A549 (cell line): ENCODE measurements at regions not wholly inside any gene's neighbourhood (a gene's known extent, or its start where the extent isn't known, plus 50 kb on each side); places are given as distances from the start of the nearest gene placed in this dataset.

Source experiments
- ATAC-seq, 2 experiments: fragments of 200-7000 bp in 1 of 2; fragments of >200 bp in 1 of 2; cut with Nextera tagmentation in 1 of 2; cut with Tn5 transposase in 1 of 2; 3 replicates each; pipeline versions ENCODE4 v1.8.0 to v1.9.1; 2018 to 2020; ENCODE audit warnings: mild to moderate bottlenecking in 1 of 2, moderate library complexity in 1 of 2
- CTCF ChIA-PET: fragments of 300-600 bp; sonication (Branson Sonifier 250); formaldehyde crosslinking; extraction: SDS; loops from one replicate; lab custom pipeline; 2021; ENCODE audit warnings: antibody characterized with exemption, inconsistent platforms; lab: Yijun Ruan, JAX
- POLR2A ChIA-PET: fragments of 350-600 bp; formaldehyde crosslinking; extraction: SDS; loops from one replicate; lab custom pipeline; 2021; ENCODE audit warnings: antibody characterized with exemption, inconsistent platforms; lab: Yijun Ruan, JAX
- DNase-seq, 2 experiments: peaks; one replicate each; pipeline versions ENCODE4 v3.0.0 to v3.0.0-alpha.2; 2011 to 2016; ENCODE audit warnings: low read depth in 1 of 2, low spot score in 1 of 2
- FAIRE-seq: peaks from 2 replicates; lab custom pipeline; 2011; peaks lifted over from hg19 to GRCh38; lab: Jason Lieb, UNC
- H3K27ac ChIP-seq, 2 experiments: fragments of >200 bp; sonication (Bioruptor Twin); formaldehyde crosslinking; 3 replicates each; pipeline ENCODE4 v1.5.1; 2016 to 2017
- H3K4me1 ChIP-seq: fragments of >200 bp; sonication (Bioruptor Twin); formaldehyde crosslinking; 3 replicates; pipeline ENCODE4 v1.6.1; 2016
- H3K4me2 ChIP-seq: fragments of >200 bp; sonication (Bioruptor Twin); formaldehyde crosslinking; 3 replicates; pipeline ENCODE4 v1.6.1; 2016
- H3K4me3 ChIP-seq: fragments of >200 bp; sonication (Bioruptor Twin); formaldehyde crosslinking; 3 replicates; pipeline ENCODE4 v1.5.1; 2016
- H3K9me3 ChIP-seq: fragments of >200 bp; sonication (Bioruptor Twin); formaldehyde crosslinking; 3 replicates; pipeline ENCODE4 v1.6.1; 2016
- BCL3 ChIP-seq: fragments of >200 bp; sonication (Bioruptor Twin); formaldehyde crosslinking; IDR thresholded peaks from 3 replicates; pipeline ENCODE4 v1.6.1; 2016
- E2F6 ChIP-seq: IDR thresholded peaks from 2 replicates; pipeline ENCODE4 v1.6.1; 2012; ENCODE audit warnings: low read depth, borderline replicate concordance
- ESRRA ChIP-seq: fragments of 150-350 bp; IDR thresholded peaks from 2 replicates; pipeline ENCODE4 v1.6.1; 2014; ENCODE audit warnings: mild to moderate bottlenecking, low read length, borderline replicate concordance
- GATA3 ChIP-seq: IDR thresholded peaks from 2 replicates; pipeline ENCODE4 v1.6.1; 2012; ENCODE audit warnings: borderline replicate concordance
- HEYL ChIP-seq: fragments of 250-450 bp; sonication (Bioruptor Pico); IDR thresholded peaks from 2 replicates; pipeline ENCODE4 v1.8.0; 2021; ENCODE audit warnings: mild to moderate bottlenecking, moderate library complexity
- HOXB13 ChIP-seq: fragments of 250-450 bp; sonication (Bioruptor Pico); IDR thresholded peaks from 2 replicates; pipeline ENCODE4 v1.5.0; 2020; ENCODE audit warnings: low read depth, mild to moderate bottlenecking, moderate library complexity
- HOXB5 ChIP-seq: fragments of 250-450 bp; sonication (Bioruptor Pico); IDR thresholded peaks from 2 replicates; pipeline ENCODE4 v1.5.0; 2020; ENCODE audit warnings: mild to moderate bottlenecking, moderate library complexity
- KDM5A ChIP-seq: fragments of 200-600 bp; sonication (generic); IDR thresholded peaks from 2 replicates; pipeline ENCODE4 v1.6.1; 2016; ENCODE audit warnings: antibody characterized with exemption, mild to moderate bottlenecking
- MAFK ChIP-seq: fragments of 450-650 bp; IDR thresholded peaks from 2 replicates; pipeline ENCODE4 v1.6.1; 2014; ENCODE audit not compliant: partially characterized antibody
- MAX ChIP-seq: IDR thresholded peaks from 2 replicates; pipeline ENCODE4 v1.6.1; 2012
- PBX3 ChIP-seq: IDR thresholded peaks from 2 replicates; pipeline ENCODE4 v1.6.1; 2012
- POLR2A ChIP-seq: IDR thresholded peaks from 2 replicates; pipeline ENCODE4 v1.6.1; 2012; ENCODE audit warnings: mild to moderate bottlenecking, low read length
- REST ChIP-seq: fragments of 200-600 bp; sonication (generic); IDR thresholded peaks from 2 replicates; pipeline ENCODE4 v1.6.1; 2016; ENCODE audit warnings: antibody characterized with exemption, mild to moderate bottlenecking, moderate library complexity
- RFX5 ChIP-seq: fragments of 450-650 bp; IDR thresholded peaks from 2 replicates; pipeline ENCODE4 v1.7.1; 2014; ENCODE audit warnings: antibody characterized with exemption, mild to moderate bottlenecking, moderate library complexity
- RNF2 ChIP-seq: fragments of 200-600 bp; sonication (generic); IDR thresholded peaks from 2 replicates; pipeline ENCODE4 v1.6.1; 2016; ENCODE audit warnings: low read depth, mild to moderate bottlenecking, antibody characterized with exemption, moderate library complexity, borderline replicate concordance
- TP53 ChIP-seq: fragments of 250-450 bp; sonication (Bioruptor Pico); IDR thresholded peaks from 2 replicates; pipeline ENCODE4 v1.5.0; 2021; ENCODE audit warnings: mild to moderate bottlenecking, moderate library complexity
- ZC3H11A ChIP-seq: fragments of 450-650 bp; IDR thresholded peaks from 2 replicates; pipeline ENCODE4 v1.6.1; 2014; ENCODE audit warnings: antibody characterized with exemption, mild to moderate bottlenecking
- ZSCAN20 ChIP-seq: fragments of 250-450 bp; sonication (Bioruptor Pico); IDR thresholded peaks from 2 replicates; pipeline ENCODE4 v1.8.0; 2022; ENCODE audit warnings: mild to moderate bottlenecking, moderate library complexity
- WGBS: methylation state at CpG from one replicate; pipeline ENCODE4 v1.1.6; 2017; ENCODE audit errors: missing lambda C conversion rate; 5-methylcytosine and 5-hydroxymethylcytosine counted together

GRCh38 chr1:203944651-203945404 lies 83.4 kb downstream of the SNRPE start:
- Histone ChIP-seq H3K4me2 (no peak overlapping the region), H3K4me3 (no peak overlapping the region), H3K9me3 (no peaks in the 10 kb centered on the region), H3K4me1 (no peaks in the 10 kb centered on the region), H3K27ac (no peak overlapping the region)
- FAIRE-seq (no peak), DNase-seq (no peak), ATAC-seq (no peak)
- ChIA-PET POLR2A (no interaction called here), CTCF (interaction anchor here (0.8 to 1.9 kb wide), 8 partner anchors 8 to 185 kb away, joined by 3 to 5 read pairs (median 3); no protein-coding TSS in a partner anchor)
- no peak for TF ChIP-seq HOXB5 (CRISPR knock-in tag)
- TF ChIP-seq ESRRA: no peak
- TF ChIP-seq POLR2A: no peak
- TF ChIP-seq REST: no peak
- TF ChIP-seq KDM5A: no peak
- TF ChIP-seq MAX: no peak
- TF ChIP-seq BCL3: no peak
- TF ChIP-seq ZC3H11A: no peak
- no peak for TF ChIP-seq E2F6
- TF ChIP-seq HOXB13 (CRISPR knock-in tag): no peak
- TF ChIP-seq PBX3: no peak
- no peak for TF ChIP-seq GATA3
- WGBS: 75% methylated on average over 4 of the region's 4 CpGs

GRCh38 chr1:203954293-203954692 lies 92.9 kb downstream of the SNRPE start:
- 72% methylated on average over 5 of the region's 5 CpGs for WGBS
- ChIA-PET POLR2A (interaction anchor here (0.6 kb wide), 1 partner anchor 136 kb away, joined by 3 read pairs; no protein-coding TSS in a partner anchor), CTCF (interaction anchor here (1.1 to 3.2 kb wide), 3 partner anchors 28 to 173 kb away, joined by 3 to 10 read pairs (median 4); no protein-coding TSS in a partner anchor)
- Histone ChIP-seq H3K4me2 (no peak overlapping the region), H3K9me3 (peaks cover 41% of the 10 kb centered on the region), H3K4me1 (no peaks in the 10 kb centered on the region), H3K27ac (no peak overlapping the region), H3K4me3 (no peak overlapping the region)
- ATAC-seq: no peak
- FAIRE-seq: no peak
- TF ChIP-seq ZC3H11A: no peak
- no peak for TF ChIP-seq TP53 (CRISPR knock-in tag)
- TF ChIP-seq RFX5: no peak
- TF ChIP-seq ZSCAN20: no peak
- no peak for TF ChIP-seq RNF2
- no peak for TF ChIP-seq HEYL (CRISPR knock-in tag)
- no peak for TF ChIP-seq MAFK
- no peak for TF ChIP-seq REST
- DNase-seq: no peak
